Thymus (tissue), 11 donors: ENCODE measurements at regions not wholly inside any gene's neighbourhood (a gene's known extent, or its start where the extent isn't known, plus 50 kb on each side); places are given as distances from the start of the nearest gene placed in this dataset.
A peak's percentile ranks its signal among the peaks of the same experiment; 100 is the strongest.

Source experiments
- DNase-seq, 9 donors: peaks; one replicate each; pipeline ENCODE4 v3.0.0-alpha.2; 2013; ENCODE audit warnings: low spot score in 9 of 9, low read depth in 6 of 9, missing footprints in 1 of 9
- H3K27ac ChIP-seq, 2 donors: one replicate each; pipeline ENCODE4 v1.5.1; 2013; ENCODE audit warnings: control low read depth in 1 of 2, low read depth in 1 of 2, low read length in 1 of 2, mild to moderate bottlenecking in 1 of 2, moderate library complexity in 1 of 2
- H3K27me3 ChIP-seq, 2 donors: one replicate each; pipeline ENCODE4 v1.5.1; 2013; ENCODE audit warnings: low read length in 1 of 2; ENCODE audit not compliant: control insufficient read depth in 2 of 2, insufficient read depth in 1 of 2
- H3K36me3 ChIP-seq, 2 donors: one replicate each; pipeline ENCODE4 v1.5.1; 2013; ENCODE audit warnings: low read length in 1 of 2, mild to moderate bottlenecking in 1 of 2, moderate library complexity in 1 of 2; ENCODE audit not compliant: control insufficient read depth in 2 of 2, insufficient read depth in 2 of 2
- H3K4me1 ChIP-seq, 2 donors: one replicate each; pipeline ENCODE4 v1.5.1; 2013; ENCODE audit warnings: low read length in 2 of 2; ENCODE audit not compliant: control insufficient read depth in 2 of 2, insufficient read depth in 2 of 2
- H3K4me3 ChIP-seq, 2 donors: one replicate each; pipeline ENCODE4 v1.5.1; 2013; ENCODE audit warnings: low read length in 2 of 2, control low read depth in 1 of 2, mild to moderate bottlenecking in 1 of 2
- H3K9me3 ChIP-seq, 2 donors: one replicate each; pipeline ENCODE4 v1.5.1; 2013; ENCODE audit warnings: low read length in 1 of 2, mild to moderate bottlenecking in 1 of 2; ENCODE audit not compliant: control insufficient read depth in 2 of 2, insufficient read depth in 1 of 2
- WGBS: extraction: QIAGEN DNeasy Blood & Tissue Kit; methylation state at CpG from one replicate; pipeline ENCODE4 v1.1.7; 2013; 5-methylcytosine and 5-hydroxymethylcytosine counted together
- donor health status: healthy.

- no peak overlapping the region for H3K4me3 ChIP-seq
- H3K9me3 ChIP-seq: no peaks in the 10 kb centered on the region
- no peak overlapping the region for H3K27ac ChIP-seq
- no peak for DNase-seq
- H3K4me1 ChIP-seq: no peaks in the 10 kb centered on the region
- H3K27me3 ChIP-seq: no peaks in the 10 kb centered on the region
- H3K36me3 ChIP-seq: no peaks in the 10 kb centered on the region
Measured at GRCh38 chr9:117775591-117775990, 71.4 kb downstream of the TLR4 start.

GRCh38 chr9:117777823-117778222 is 73.6 kb downstream of the TLR4 start:
- H3K4me3 ChIP-seq: no peak overlapping the region
- peak in 1 of 9 donors; percentile 11 for DNase-seq
- no peaks in the 10 kb centered on the region for H3K4me1 ChIP-seq
- no peaks in the 10 kb centered on the region for H3K27me3 ChIP-seq
- H3K36me3 ChIP-seq: no peaks in the 10 kb centered on the region
- no peaks in the 10 kb centered on the region for H3K9me3 ChIP-seq
- H3K27ac ChIP-seq: no peak overlapping the region

DNA sequence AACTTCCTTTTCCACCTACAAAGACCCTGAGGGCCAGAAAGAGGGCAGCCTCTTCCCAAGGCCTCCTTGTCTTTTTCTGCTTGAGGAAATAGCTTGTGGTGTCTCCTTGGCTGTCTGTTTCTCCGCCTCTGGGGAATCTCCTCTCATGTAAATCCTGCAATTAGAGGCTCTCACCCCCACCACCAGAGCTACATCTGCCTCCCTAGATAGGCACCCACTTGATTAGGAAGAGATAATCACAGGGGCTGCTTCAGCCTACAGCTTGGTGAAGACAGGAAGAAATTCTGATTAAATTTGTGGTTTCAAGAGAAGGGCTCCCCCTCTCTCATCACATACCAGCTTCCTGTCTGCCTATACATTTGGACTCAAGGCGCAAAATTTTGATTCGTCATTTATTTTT is 75.6 kb downstream of the TLR4 start:
- DNase-seq: no peak
- Histone ChIP-seq H3K4me3 (no peak overlapping the region), H3K4me1 (no peaks in the 10 kb centered on the region), H3K27me3 (no peaks in the 10 kb centered on the region), H3K36me3 (no peaks in the 10 kb centered on the region), H3K9me3 (no peaks in the 10 kb centered on the region), H3K27ac (no peak overlapping the region)
- 34% methylated on average over 3 of the region's 3 CpGs for WGBS

GRCh38 chr9:117782931-117783788 is 79.0 kb downstream of the TLR4 start:
- no peaks in the 10 kb centered on the region for H3K36me3 ChIP-seq
- no peak overlapping the region for H3K4me3 ChIP-seq
- no peaks in the 10 kb centered on the region for H3K27me3 ChIP-seq
- DNase-seq: peak in 7 of 9 donors; percentile 4 to 46 (median 15)
- H3K27ac ChIP-seq: no peak overlapping the region
- H3K4me1 ChIP-seq: no peaks in the 10 kb centered on the region
- no peaks in the 10 kb centered on the region for H3K9me3 ChIP-seq
- WGBS: 20% methylated on average over 10 of the region's 10 CpGs

DNA sequence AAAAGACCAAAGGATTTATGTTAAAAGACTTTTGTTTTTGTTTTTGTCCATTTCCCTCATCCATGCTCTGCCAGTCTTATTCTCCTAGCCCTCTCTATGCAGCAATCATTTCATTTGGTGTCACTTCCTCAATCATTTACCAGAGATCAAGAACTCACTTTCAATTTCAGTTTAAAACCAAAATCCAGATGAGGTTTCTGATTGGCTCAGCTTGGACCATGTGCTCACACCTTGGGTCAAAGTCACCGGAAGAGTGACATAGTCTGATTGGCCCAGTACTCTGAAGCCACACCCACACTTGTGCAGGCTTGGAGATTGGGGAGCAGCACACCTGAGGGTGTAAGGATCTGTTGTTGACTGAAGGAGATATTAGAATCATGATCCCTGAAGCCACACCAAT is 79.6 kb downstream of the TLR4 start:
- Histone ChIP-seq H3K27ac (no peak overlapping the region), H3K36me3 (no peaks in the 10 kb centered on the region), H3K4me1 (no peaks in the 10 kb centered on the region), H3K4me3 (no peak overlapping the region), H3K27me3 (no peaks in the 10 kb centered on the region), H3K9me3 (no peaks in the 10 kb centered on the region)
- DNase-seq: peak in 1 of 9 donors; percentile 6
- 51% methylated on average over 1 of the region's 1 CpG for WGBS

- 89% methylated on average over 1 of the region's 1 CpG for WGBS
- Histone ChIP-seq H3K27me3 (no peaks in the 10 kb centered on the region), H3K4me3 (no peak overlapping the region), H3K4me1 (no peaks in the 10 kb centered on the region), H3K36me3 (no peaks in the 10 kb centered on the region), H3K27ac (no peak overlapping the region), H3K9me3 (no peaks in the 10 kb centered on the region)
- DNase-seq: no peak
Measured at GRCh38 chr9:117784996-117785395, 80.8 kb downstream of the TLR4 start.

- Histone ChIP-seq H3K27ac (no peak overlapping the region), H3K4me3 (no peak overlapping the region), H3K9me3 (no peaks in the 10 kb centered on the region), H3K4me1 (no peaks in the 10 kb centered on the region), H3K27me3 (no peaks in the 10 kb centered on the region), H3K36me3 (no peaks in the 10 kb centered on the region)
- DNase-seq: no peak
- WGBS: 79% methylated on average over 3 of the region's 3 CpGs
Measured at GRCh38 chr9:117787746-117788145, 83.5 kb downstream of the TLR4 start.

- no peaks in the 10 kb centered on the region for H3K36me3 ChIP-seq
- H3K27ac ChIP-seq: no peak overlapping the region
- H3K4me3 ChIP-seq: no peak overlapping the region
- H3K9me3 ChIP-seq: no peaks in the 10 kb centered on the region
- no peaks in the 10 kb centered on the region for H3K27me3 ChIP-seq
- no peak for DNase-seq
- no peaks in the 10 kb centered on the region for H3K4me1 ChIP-seq
Measured at GRCh38 chr9:117795271-117795670, 91.1 kb downstream of the TLR4 start.

- DNase-seq: no peak
- H3K4me3 ChIP-seq: no peak overlapping the region
- H3K9me3 ChIP-seq: no peaks in the 10 kb centered on the region
- no peak overlapping the region for H3K27ac ChIP-seq
- no peaks in the 10 kb centered on the region for H3K4me1 ChIP-seq
- H3K27me3 ChIP-seq: no peaks in the 10 kb centered on the region
- no peaks in the 10 kb centered on the region for H3K36me3 ChIP-seq
- WGBS: 89% methylated on average over 2 of the region's 2 CpGs
Measured at GRCh38 chr9:117796681-117797080, 92.5 kb downstream of the TLR4 start.
